Peyer's patch (tissue), 4 donors: ENCODE measurements at regions not wholly inside any gene's neighbourhood (a gene's known extent, or its start where the extent isn't known, plus 50 kb on each side); places are given as distances from the start of the nearest gene placed in this dataset.

Source experiments
- DNase-seq, 3 donors: peaks; one replicate each; pipeline ENCODE4 v3.0.0-alpha.2; 2017 to 2019
- H3K27ac ChIP-seq, 4 donors: fragments of 200-600 bp; sonication (generic); one replicate each; pipeline ENCODE4 v1.5.1; 2016 to 2019
- H3K27me3 ChIP-seq, 2 donors: fragments of 200-600 bp; sonication (generic); one replicate each; pipeline ENCODE4 v1.5.1; 2019
- H3K36me3 ChIP-seq, 3 donors: fragments of 200-600 bp; sonication (generic); one replicate each; pipeline ENCODE4 v1.5.1; 2016 to 2019
- H3K4me1 ChIP-seq, 4 donors: fragments of 200-600 bp; sonication (generic); one replicate each; pipeline ENCODE4 v1.5.1; 2016 to 2019
- H3K4me3 ChIP-seq, 4 donors: fragments of 200-600 bp; sonication (generic); 1 replicate in 3 of 4; 2 replicates in 1 of 4; pipeline ENCODE4 v1.5.1; 2016 to 2019; ENCODE audit warnings: mild to moderate bottlenecking in 1 of 4
- H3K9me3 ChIP-seq, 4 donors: fragments of 200-600 bp; sonication (generic); one replicate each; pipeline ENCODE4 v1.5.1; 2016 to 2019; ENCODE audit warnings: mild to moderate bottlenecking in 1 of 4
- CTCF ChIP-seq, 6 experiments: fragments of 450-650 bp in 4 of 6; fragments of 200-600 bp in 2 of 6; sonication (generic) in 1 of 6; IDR thresholded peaks; one replicate each; pipeline ENCODE4 v1.5.1; 2017 to 2019; ENCODE audit warnings: antibody characterized with exemption in 6 of 6, mild to moderate bottlenecking in 3 of 6, moderate library complexity in 1 of 6
- POLR2A ChIP-seq, 2 donors: fragments of 450-650 bp; IDR thresholded peaks; one replicate each; pipeline ENCODE4 v1.5.1; 2017; ENCODE audit warnings: antibody characterized with exemption in 2 of 2, mild to moderate bottlenecking in 2 of 2, moderate library complexity in 2 of 2

GRCh38 chr7:106735637-106736036 lies 74.7 kb upstream of the CCDC71L start:
- TF ChIP-seq POLR2A (IDR thresholded peaks at IDR 0.05) (no peak), CTCF (IDR thresholded peaks at IDR 0.05) (no peak)
- H3K4me3 ChIP-seq, result no peak overlapping the region
- H3K9me3 ChIP-seq, result no peaks in the 10 kb centered on the region
- H3K27ac ChIP-seq, result no peak overlapping the region
- H3K27me3 ChIP-seq, result no peaks in the 10 kb centered on the region
- DNase-seq, result no peak
- no peaks in the 10 kb centered on the region for H3K36me3 ChIP-seq
- peaks cover 0 to 11% (median 2%) of the 10 kb centered on the region in 4 donors for H3K4me1 ChIP-seq

DNA sequence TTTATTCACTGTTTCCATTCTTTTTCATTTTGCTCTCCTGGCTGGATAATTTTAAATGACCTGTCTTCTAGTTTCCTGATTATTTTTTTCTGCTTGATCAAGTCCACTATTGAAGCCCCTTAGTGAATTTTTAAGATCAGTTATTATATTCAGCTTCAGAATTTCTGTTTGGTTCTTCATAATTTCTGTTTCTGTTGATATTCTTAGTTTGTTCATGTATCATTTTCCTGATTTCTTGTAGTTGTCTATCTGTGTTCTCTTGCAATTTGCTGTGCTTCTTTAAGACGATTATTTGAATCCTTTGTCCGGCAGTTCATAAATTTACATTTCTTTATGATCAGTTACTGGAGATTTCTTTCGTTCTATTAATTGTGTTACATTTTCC lies 75.2 kb upstream of the CCDC71L start:
- H3K4me1 ChIP-seq, result peaks cover 0 to 6% (median 0%) of the 10 kb centered on the region in 4 donors
- TF ChIP-seq POLR2A (IDR thresholded peaks at IDR 0.05), result no peak
- no peak for TF ChIP-seq CTCF (IDR thresholded peaks at IDR 0.05)
- no peak overlapping the region for H3K4me3 ChIP-seq
- no peak for DNase-seq
- no peaks in the 10 kb centered on the region for H3K36me3 ChIP-seq
- no peak overlapping the region for H3K27ac ChIP-seq
- no peaks in the 10 kb centered on the region for H3K9me3 ChIP-seq
- H3K27me3 ChIP-seq, result no peaks in the 10 kb centered on the region

DNA sequence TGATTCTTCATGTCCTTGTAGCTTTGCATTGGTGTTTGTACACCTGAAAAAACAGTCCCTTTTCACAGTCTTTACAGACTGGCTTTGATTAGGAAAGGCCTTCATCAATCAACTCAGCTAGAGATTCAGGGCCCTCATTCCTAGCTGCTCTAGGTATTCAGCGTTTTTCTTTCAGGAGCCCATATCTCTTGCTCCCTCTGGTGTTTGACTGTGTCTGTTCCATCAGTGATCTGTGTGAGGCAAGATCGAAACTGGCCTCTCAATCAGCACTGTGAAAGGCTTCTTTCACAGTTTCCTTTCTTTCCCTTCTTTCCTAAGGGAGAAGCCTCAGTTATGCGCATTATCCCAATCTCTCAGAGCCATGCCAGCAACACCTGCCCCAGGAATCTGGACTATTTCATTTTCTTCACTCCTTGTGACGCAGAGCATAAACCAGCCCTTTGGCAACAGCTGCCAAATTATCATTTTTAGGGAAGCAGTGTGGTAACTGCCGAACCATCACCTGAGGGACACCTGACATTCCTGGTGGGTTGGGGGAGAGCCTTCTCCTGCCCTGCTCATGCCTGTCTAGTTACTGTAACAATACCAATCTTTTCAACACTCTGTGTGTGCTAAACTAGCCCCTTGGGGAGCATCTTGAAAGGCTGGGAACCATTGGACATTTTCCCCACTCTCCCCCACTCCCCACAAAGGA lies 75.7 kb upstream of the CCDC71L start:
- peak in 2 of 3 donors; percentile 37 to 69 for DNase-seq
- Histone ChIP-seq H3K4me1 (peaks cover 0 to 1% (median 0%) of the 10 kb centered on the region in 4 donors), H3K36me3 (no peaks in the 10 kb centered on the region), H3K4me3 (no peak overlapping the region), H3K27ac (peak overlapping the region in 1 of 4 donors; percentile 20), H3K27me3 (no peaks in the 10 kb centered on the region), H3K9me3 (no peaks in the 10 kb centered on the region)
- TF ChIP-seq POLR2A (IDR thresholded peaks at IDR 0.05), result no peak
- peak; percentile 26 to 90 (median 72) for TF ChIP-seq CTCF (IDR thresholded peaks at IDR 0.05)

DNA sequence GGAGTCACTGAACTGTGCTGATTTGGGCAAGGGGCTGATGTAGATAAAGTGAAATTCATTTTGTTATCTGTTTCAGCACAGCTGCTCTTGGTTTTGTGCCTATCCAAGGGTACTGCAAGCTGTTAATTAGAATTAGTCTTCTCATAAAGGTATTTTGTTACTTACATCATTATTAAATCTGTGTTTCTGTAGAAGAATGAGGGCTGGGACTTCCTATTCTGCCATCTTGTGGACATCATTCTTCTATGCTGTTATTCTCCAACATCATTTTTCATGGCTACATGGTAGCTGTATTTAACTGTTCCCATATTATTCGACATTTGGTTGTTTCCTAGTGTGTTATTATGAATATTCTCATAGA lies 76.2 kb upstream of the CCDC71L start:
- Histone ChIP-seq H3K4me1 (no peaks in the 10 kb centered on the region), H3K36me3 (no peaks in the 10 kb centered on the region), H3K9me3 (no peaks in the 10 kb centered on the region), H3K27ac (no peak overlapping the region), H3K27me3 (no peaks in the 10 kb centered on the region), H3K4me3 (no peak overlapping the region)
- no peak for DNase-seq
- peak in 2 of 6 experiments; percentile 10 to 16 for TF ChIP-seq CTCF (IDR thresholded peaks at IDR 0.05)
- TF ChIP-seq POLR2A (IDR thresholded peaks at IDR 0.05), result no peak

GRCh38 chr7:106740806-106741205 lies 79.8 kb upstream of the CCDC71L start:
- TF ChIP-seq POLR2A (IDR thresholded peaks at IDR 0.05), result no peak
- TF ChIP-seq CTCF (IDR thresholded peaks at IDR 0.05), result no peak
- Histone ChIP-seq H3K4me1 (no peaks in the 10 kb centered on the region), H3K27ac (no peak overlapping the region), H3K27me3 (no peaks in the 10 kb centered on the region), H3K4me3 (no peak overlapping the region), H3K36me3 (no peaks in the 10 kb centered on the region), H3K9me3 (no peaks in the 10 kb centered on the region)
- DNase-seq, result no peak
